ENCODE measurements at regions not wholly inside any gene's neighbourhood (a gene's known extent, or its start where the extent isn't known, plus 50 kb on each side); places are given as distances from the start of the nearest gene placed in this dataset.

DNA sequence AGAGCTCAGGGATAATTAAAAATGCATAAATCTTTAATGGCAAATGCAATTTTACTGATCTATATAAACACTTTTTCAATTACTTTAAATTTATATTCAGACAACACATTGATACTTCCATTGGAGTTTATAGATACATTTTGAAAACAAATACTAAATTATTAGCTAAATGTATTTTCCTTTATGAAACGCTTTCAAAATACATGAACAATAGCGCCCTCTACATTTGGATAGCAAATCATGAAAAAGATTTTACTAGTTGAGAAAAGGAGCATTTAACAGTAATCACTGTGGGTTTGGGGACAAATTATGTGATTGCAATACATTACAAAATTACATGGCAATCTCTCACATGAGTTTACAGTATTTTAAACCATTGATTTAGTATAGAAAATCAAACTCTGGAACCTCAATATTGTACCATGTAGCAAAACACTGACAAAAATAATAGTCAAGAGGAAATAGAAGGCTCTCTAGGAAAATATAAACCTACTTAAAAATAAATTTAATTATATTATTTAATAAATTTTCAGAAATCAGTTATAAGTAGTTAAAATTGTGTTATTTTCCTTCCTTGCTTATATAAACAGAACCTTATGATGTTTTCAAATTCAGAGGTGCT lies 207.9 kb downstream of the ZIC1 start:
- no peak overlapping the region for H3K27ac ChIP-seq (ENCODE audit: control insufficient read depth, insufficient read depth)
- peak; percentile 26; the same call in 1 of the 2 replicates for TF ChIP-seq SMC3 (IDR thresholded peaks at IDR 0.05; ENCODE audit: borderline replicate concordance, low read length)
- no peak for TF ChIP-seq RELA (IDR thresholded peaks at IDR 0.05; ENCODE audit: borderline replicate concordance, partially characterized antibody)
- TF ChIP-seq CTCF (IDR thresholded peaks at IDR 0.05 in 2 of 3, conservative IDR thresholded peaks at IDR 0.05 in 1 of 3; ENCODE audit: control insufficient read depth in 2 of 3, extremely low read depth in 1 of 3, insufficient read depth in 1 of 3, low read depth in 3 of 3, low read length in 3 of 3), result peak; percentile 32 to 41 (median 39); a peak in 3 of 6 replicates
- no peak for TF ChIP-seq MYB (IDR thresholded peaks at IDR 0.05; ENCODE audit: borderline replicate concordance, low read depth, low read length)
- TF ChIP-seq KAT2A (conservative IDR thresholded peaks at IDR 0.05; ENCODE audit: control insufficient read depth, low read depth, low read length), result no peak
- peak; percentile 59 for TF ChIP-seq RAD21 (IDR thresholded peaks at IDR 0.05; ENCODE audit: insufficient read depth, low read depth, low read length)
- intact Hi-C loops (cut with micrococcal nuclease; ENCODE audit: unreplicated experiment), result loop anchor here (10.0 kb wide), 2 partner anchors 232 to 458 kb away; no protein-coding TSS in a partner anchor
- no peak overlapping the region for H3K9ac ChIP-seq (ENCODE audit: control insufficient read depth, insufficient read depth, low read length)
- H2AFZ ChIP-seq (ENCODE audit: control insufficient read depth, low read depth, low read length), result no peak overlapping the region
- FAIRE-seq, result no peak
- no peaks in the 10 kb centered on the region for H3K4me1 ChIP-seq (ENCODE audit: control insufficient read depth, insufficient read depth, low read length)
- POLR2A ChIA-PET, result no interaction called here
- DNase-seq (ENCODE audit: low read depth, low spot score), result no peak
- H3K9me3 ChIP-seq (replicated peaks; ENCODE audit: control insufficient read depth, insufficient read depth, low read length), result no peaks in the 10 kb centered on the region
- H3K36me3 ChIP-seq (ENCODE audit: control insufficient read depth in 2 of 2, insufficient read depth in 2 of 2, low read length in 1 of 2), result no peaks in the 10 kb centered on the region
- no peak overlapping the region for H3K4me2 ChIP-seq (ENCODE audit: control insufficient read depth, insufficient read depth)
- no TSS peak for BruUV-seq (replicated peaks)
- no peak for ATAC-seq
- 2% methylated on average over 2 of the region's 2 CpGs for WGBS (ENCODE audit: insufficient coverage, insufficient replicate concordance, low lambda C conversion rate, missing lambda C conversion rate)
- in situ Hi-C loops (cut with MboI), result no loop called here
- CTCF ChIA-PET, result interaction anchor here (0.7 to 2.5 kb wide), 12 partner anchors 13 to 749 kb away, joined by 3 to 17 read pairs (median 3); no protein-coding TSS in a partner anchor
- no peaks in the 10 kb centered on the region for H4K20me1 ChIP-seq (ENCODE audit: control insufficient read depth, insufficient read depth)
- RAD21 ChIA-PET (ENCODE audit: unreplicated experiment), result interaction anchor here (0.8 to 1.9 kb wide), 8 partner anchors 14 to 763 kb away, joined by 3 to 5 read pairs (median 3); no protein-coding TSS in a partner anchor
- no peak overlapping the region for H3K4me3 ChIP-seq
- SMC1A ChIA-PET (ENCODE audit: uncharacterized antibody, unreplicated experiment), result interaction anchor here (0.8 to 2.4 kb wide), 7 partner anchors 37 to 459 kb away, joined by 3 to 15 read pairs (median 4); no protein-coding TSS in a partner anchor
- no peaks in the 10 kb centered on the region for H3K27me3 ChIP-seq (replicated peaks in 1 of 2; ENCODE audit: control insufficient read depth in 2 of 2, insufficient read depth in 2 of 2, low read length in 1 of 2)
- H3K79me2 ChIP-seq (ENCODE audit: control insufficient read depth, insufficient read depth, low read length), result no peaks in the 10 kb centered on the region
